Forelimb muscle (tissue), 1 donor: ENCODE measurements at regions not wholly inside any gene's neighbourhood (a gene's known extent, or its start where the extent isn't known, plus 50 kb on each side); places are given as distances from the start of the nearest gene placed in this dataset.

ENCODE experiments used
- DNase-seq: peaks from one replicate; pipeline ENCODE4 v3.0.0-alpha.2; 2013; ENCODE audit warnings: low read depth

- no peak for DNase-seq
Measured at GRCh38 chr9:89745601-89746376, 141.0 kb downstream of the GADD45G start.

GRCh38 chr9:89746385-89747116 lies 141.7 kb downstream of the GADD45G start:
- peak; percentile 60 for DNase-seq

GRCh38 chr9:89747596-89747995 lies 142.8 kb downstream of the GADD45G start:
- no peak for DNase-seq

GRCh38 chr9:89748021-89748670 lies 143.3 kb downstream of the GADD45G start:
- no peak for DNase-seq

GRCh38 chr9:89748831-89749499 lies 144.2 kb downstream of the GADD45G start:
- DNase-seq: no peak

- DNase-seq: no peak
Measured at GRCh38 chr9:89749500-89750116, 144.8 kb downstream of the GADD45G start.

- no peak for DNase-seq
Measured at GRCh38 chr9:89750117-89750791, 145.4 kb downstream of the GADD45G start.

- DNase-seq: no peak
Measured at GRCh38 chr9:89751079-89751825, 146.4 kb downstream of the GADD45G start.

- DNase-seq: no peak
Measured at GRCh38 chr9:89752154-89752553, 147.3 kb downstream of the GADD45G start.

GRCh38 chr9:89753472-89754055 lies 148.8 kb downstream of the GADD45G start:
- no peak for DNase-seq

- DNase-seq: no peak
Measured at GRCh38 chr9:89754193-89754592, 149.4 kb downstream of the GADD45G start.

- DNase-seq: no peak
Measured at GRCh38 chr9:89755821-89756220, 151.0 kb downstream of the GADD45G start.

GRCh38 chr9:89756891-89757537 lies 152.2 kb downstream of the GADD45G start:
- no peak for DNase-seq

GRCh38 chr9:89757776-89758528 lies 153.1 kb downstream of the GADD45G start:
- DNase-seq: no peak

- no peak for DNase-seq
Measured at GRCh38 chr9:89759572-89759971, 154.8 kb downstream of the GADD45G start.

- DNase-seq: no peak
Measured at GRCh38 chr9:89760123-89760522, 155.3 kb downstream of the GADD45G start.

- DNase-seq: no peak
Measured at GRCh38 chr9:89764217-89764616, 159.4 kb downstream of the GADD45G start.

- DNase-seq: no peak
Measured at GRCh38 chr9:89765211-89765946, 160.6 kb downstream of the GADD45G start.
